MM.1S (cell line): ENCODE measurements at regions not wholly inside any gene's neighbourhood (a gene's known extent, or its start where the extent isn't known, plus 50 kb on each side); places are given as distances from the start of the nearest gene placed in this dataset.

Source experiments
- DNase-seq: peaks from one replicate; pipeline ENCODE4 v3.0.0-alpha.2; 2015
- H2AFZ ChIP-seq: fragments of 300-600 bp; sonication (generic); 2 replicates; pipeline ENCODE4 v1.6.0; 2016; ENCODE audit warnings: antibody characterized with exemption, low read length
- H3F3A ChIP-seq: fragments of 300-600 bp; sonication (generic); 2 replicates; pipeline ENCODE4 v1.6.1; 2016; ENCODE audit warnings: mild to moderate bottlenecking, antibody characterized with exemption, low read length, moderate library complexity, mixed read lengths; ENCODE audit not compliant: insufficient read depth
- H3K27ac ChIP-seq: fragments of 300-600 bp; sonication (generic); 2 replicates; pipeline ENCODE4 v1.5.1; 2016; ENCODE audit warnings: mild to moderate bottlenecking, low read length
- H3K27me3 ChIP-seq: fragments of 300-600 bp; sonication (generic); replicated peaks from 2 replicates; pipeline ENCODE4 v1.6.0; 2016; ENCODE audit warnings: low read length; ENCODE audit not compliant: insufficient read depth
- H3K36me3 ChIP-seq: fragments of 300-600 bp; sonication (generic); replicated peaks from 2 replicates; pipeline ENCODE4 v1.6.1; 2016; ENCODE audit warnings: mild to moderate bottlenecking, low read length, mixed read lengths; ENCODE audit not compliant: insufficient read depth
- H3K4me1 ChIP-seq: fragments of 300-600 bp; sonication (generic); 2 replicates; pipeline ENCODE4 v1.6.1; 2016; ENCODE audit warnings: low read length, mixed read lengths
- H3K4me2 ChIP-seq: fragments of 300-600 bp; sonication (generic); 2 replicates; pipeline ENCODE4 v1.6.0; 2016; ENCODE audit warnings: low read depth, low read length
- H3K4me3 ChIP-seq: fragments of 300-600 bp; sonication (generic); 2 replicates; pipeline ENCODE4 v1.5.1; 2016; ENCODE audit warnings: low read length, mixed read lengths
- H3K79me2 ChIP-seq: fragments of 300-600 bp; sonication (generic); 2 replicates; pipeline ENCODE4 v1.6.1; 2016; ENCODE audit warnings: mixed run types, low read length, mixed read lengths
- H3K9ac ChIP-seq: fragments of 300-600 bp; sonication (generic); 2 replicates; pipeline ENCODE4 v1.6.1; 2016; ENCODE audit warnings: low read length, mixed read lengths
- H3K9me2 ChIP-seq: fragments of 300-600 bp; sonication (generic); replicated peaks from 2 replicates; pipeline ENCODE4 v1.6.1; 2016; ENCODE audit warnings: mild to moderate bottlenecking, low read length, mixed read lengths; ENCODE audit not compliant: insufficient read depth
- H3K9me3 ChIP-seq: fragments of 300-600 bp; sonication (generic); replicated peaks from 2 replicates; pipeline ENCODE4 v1.6.1; 2016; ENCODE audit warnings: mild to moderate bottlenecking, low read length, mixed read lengths; ENCODE audit not compliant: insufficient read depth
- H4K20me1 ChIP-seq: fragments of 300-600 bp; sonication (generic); 2 replicates; pipeline ENCODE4 v1.6.1; 2016; ENCODE audit warnings: mild to moderate bottlenecking, low read length, moderate library complexity, mixed read lengths; ENCODE audit not compliant: insufficient read depth
- CTCF ChIP-seq: fragments of 300-600 bp; sonication (generic); IDR thresholded peaks from 2 replicates; pipeline ENCODE4 v1.5.1; 2016; ENCODE audit warnings: antibody characterized with exemption, low read length, mixed read lengths
- EZH2 ChIP-seq: fragments of 300-600 bp; sonication (generic); optimal IDR thresholded peaks from 2 replicates; pipeline ENCODE3; 2017; ENCODE audit warnings: low read depth, mild to moderate bottlenecking, antibody characterized with exemption, low read length, mixed read lengths
- EZH2phosphoT487 ChIP-seq: fragments of 300-600 bp; sonication (generic); IDR thresholded peaks from 2 replicates; pipeline ENCODE4 v1.6.1; 2018; ENCODE audit warnings: antibody characterized with exemption, low read length

GRCh38 chr2:216787851-216788540 is 71.9 kb downstream of the TNP1 start:
- Histone ChIP-seq H3K36me3 (no peaks in the 10 kb centered on the region), H3F3A (no peaks in the 10 kb centered on the region), H3K79me2 (no peaks in the 10 kb centered on the region), H3K4me2 (no peak overlapping the region), H3K4me3 (no peak overlapping the region), H3K9me2 (no peaks in the 10 kb centered on the region), H3K9me3 (no peaks in the 10 kb centered on the region), H3K9ac (no peak overlapping the region), H3K27ac (no peak overlapping the region), H3K4me1 (no peaks in the 10 kb centered on the region), H4K20me1 (no peaks in the 10 kb centered on the region), H3K27me3 (no peaks in the 10 kb centered on the region), H2AFZ (no peak overlapping the region)
- DNase-seq: no peak
- TF ChIP-seq CTCF (no peak), EZH2 (no peak), EZH2phosphoT487 (no peak)

- H3K4me3 ChIP-seq: no peak overlapping the region
- H3F3A ChIP-seq: no peaks in the 10 kb centered on the region
- H2AFZ ChIP-seq: no peak overlapping the region
- no peaks in the 10 kb centered on the region for H3K9me2 ChIP-seq
- H3K9me3 ChIP-seq: no peaks in the 10 kb centered on the region
- TF ChIP-seq CTCF: no peak
- TF ChIP-seq EZH2phosphoT487: no peak
- no peak for TF ChIP-seq EZH2
- H3K27ac ChIP-seq: no peak overlapping the region
- H3K9ac ChIP-seq: no peak overlapping the region
- no peaks in the 10 kb centered on the region for H3K27me3 ChIP-seq
- no peaks in the 10 kb centered on the region for H3K4me1 ChIP-seq
- no peak overlapping the region for H3K4me2 ChIP-seq
- DNase-seq: no peak
- H4K20me1 ChIP-seq: no peaks in the 10 kb centered on the region
- no peaks in the 10 kb centered on the region for H3K36me3 ChIP-seq
- H3K79me2 ChIP-seq: no peaks in the 10 kb centered on the region
Observed at GRCh38 chr2:216786676-216787075, 73.2 kb downstream of the TNP1 start.

- H3K4me1 ChIP-seq: no peaks in the 10 kb centered on the region
- no peak for TF ChIP-seq EZH2phosphoT487
- no peak for TF ChIP-seq CTCF
- no peak for TF ChIP-seq EZH2
- H3K79me2 ChIP-seq: no peaks in the 10 kb centered on the region
- no peaks in the 10 kb centered on the region for H3K9me3 ChIP-seq
- no peaks in the 10 kb centered on the region for H3K36me3 ChIP-seq
- no peak overlapping the region for H3K4me2 ChIP-seq
- no peaks in the 10 kb centered on the region for H3K27me3 ChIP-seq
- no peak for DNase-seq
- no peak overlapping the region for H2AFZ ChIP-seq
- no peaks in the 10 kb centered on the region for H3K9me2 ChIP-seq
- no peaks in the 10 kb centered on the region for H3F3A ChIP-seq
- no peak overlapping the region for H3K27ac ChIP-seq
- no peak overlapping the region for H3K9ac ChIP-seq
- no peak overlapping the region for H3K4me3 ChIP-seq
- H4K20me1 ChIP-seq: no peaks in the 10 kb centered on the region
Observed at GRCh38 chr2:216784456-216784855, 75.4 kb downstream of the TNP1 start.
